PC-9 (cell line): ENCODE measurements at regions not wholly inside any gene's neighbourhood (a gene's known extent, or its start where the extent isn't known, plus 50 kb on each side); places are given as distances from the start of the nearest gene placed in this dataset.

Experiments
- EZH2 ChIP-seq: fragments of 200-600 bp; sonication (generic); IDR thresholded peaks from 2 replicates; pipeline ENCODE4 v1.8.0; 2017; ENCODE audit warnings: antibody characterized with exemption, low read depth
- TF ChIP-seq, protein P1 (sequence below): fragments of 200-600 bp; sonication (generic); conservative IDR thresholded peaks from 2 replicates; pipeline ENCODE4 v1.6.1; 2017; ENCODE audit warnings: mixed run types, antibody characterized with exemption, mild to moderate bottlenecking, moderate library complexity

DNA sequence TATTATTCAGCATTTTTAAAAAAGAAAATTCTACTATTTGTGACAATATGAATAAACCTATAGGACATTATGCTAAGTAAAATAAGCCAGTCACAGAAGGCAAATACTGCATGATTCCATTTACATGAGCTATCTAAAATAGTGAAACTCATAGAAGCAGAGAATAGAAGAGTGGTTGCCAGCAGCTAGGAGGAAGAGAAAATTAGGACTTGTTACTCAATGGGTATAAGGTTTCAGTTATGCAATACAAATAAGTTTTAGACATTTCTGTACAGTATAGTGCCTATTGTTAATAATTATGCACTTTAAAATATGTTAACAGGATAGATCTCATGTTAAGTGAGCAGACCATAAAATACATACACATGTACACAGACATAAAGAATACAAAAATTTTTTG lies 73.8 kb upstream of the SPINK5 start:
- TF ChIP-seq EZH2 = no peak
- TF ChIP-seq, protein P1, sequence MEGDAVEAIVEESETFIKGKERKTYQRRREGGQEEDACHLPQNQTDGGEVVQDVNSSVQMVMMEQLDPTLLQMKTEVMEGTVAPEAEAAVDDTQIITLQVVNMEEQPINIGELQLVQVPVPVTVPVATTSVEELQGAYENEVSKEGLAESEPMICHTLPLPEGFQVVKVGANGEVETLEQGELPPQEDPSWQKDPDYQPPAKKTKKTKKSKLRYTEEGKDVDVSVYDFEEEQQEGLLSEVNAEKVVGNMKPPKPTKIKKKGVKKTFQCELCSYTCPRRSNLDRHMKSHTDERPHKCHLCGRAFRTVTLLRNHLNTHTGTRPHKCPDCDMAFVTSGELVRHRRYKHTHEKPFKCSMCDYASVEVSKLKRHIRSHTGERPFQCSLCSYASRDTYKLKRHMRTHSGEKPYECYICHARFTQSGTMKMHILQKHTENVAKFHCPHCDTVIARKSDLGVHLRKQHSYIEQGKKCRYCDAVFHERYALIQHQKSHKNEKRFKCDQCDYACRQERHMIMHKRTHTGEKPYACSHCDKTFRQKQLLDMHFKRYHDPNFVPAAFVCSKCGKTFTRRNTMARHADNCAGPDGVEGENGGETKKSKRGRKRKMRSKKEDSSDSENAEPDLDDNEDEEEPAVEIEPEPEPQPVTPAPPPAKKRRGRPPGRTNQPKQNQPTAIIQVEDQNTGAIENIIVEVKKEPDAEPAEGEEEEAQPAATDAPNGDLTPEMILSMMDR = no peak
